ENCODE measurements at regions not wholly inside any gene's neighbourhood (a gene's known extent, or its start where the extent isn't known, plus 50 kb on each side); places are given as distances from the start of the nearest gene placed in this dataset. TPM values are rescaled to one million over a fixed set of nuclear protein-coding genes. Genes with fewer than 3 reads are reported as not detected.

Small RNA genes lying in the stretch of these regions (small RNA-seq; reads per million reads assigned to genes)
- gene RF00279 (ENCODE audit: low replicate concordance): not detected
- not detected for gene Z82210.1 (ENCODE audit: low replicate concordance)

Data from spinal cord (tissue), 1 donor.